ENCODE measurements at regions not wholly inside any gene's neighbourhood (a gene's known extent, or its start where the extent isn't known, plus 50 kb on each side); places are given as distances from the start of the nearest gene placed in this dataset.

DNA sequence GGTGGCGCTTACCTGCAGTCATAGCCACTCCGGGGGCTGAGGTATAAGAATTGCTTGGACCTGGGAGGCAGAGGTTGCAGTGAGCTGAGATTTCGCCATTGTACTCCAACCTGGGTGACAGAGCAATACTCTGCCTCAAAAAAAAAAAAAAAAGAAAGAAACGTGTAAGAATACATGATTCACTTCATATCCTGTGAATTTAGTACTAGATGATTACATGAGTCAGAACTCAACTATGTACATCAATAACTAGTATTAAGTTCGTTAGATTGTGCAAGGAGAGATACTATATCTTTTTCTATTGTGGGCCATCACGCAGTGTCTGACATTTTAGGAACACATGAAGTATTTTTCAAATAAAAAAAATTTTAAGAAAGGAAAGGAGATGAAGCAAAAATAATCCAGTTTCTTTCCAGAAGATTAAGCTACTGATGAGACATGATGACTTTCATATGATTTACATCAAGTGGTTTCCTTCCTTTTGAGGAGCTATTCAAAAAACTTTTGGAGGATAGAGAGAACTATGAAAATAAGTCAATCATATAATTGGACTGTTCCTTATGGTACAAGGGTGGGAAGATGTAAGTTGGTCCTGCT lies 64.7 kb upstream of the EXOC1L start:
- DNase-seq (ENCODE audit: low read depth) = peak; percentile 13

DNA sequence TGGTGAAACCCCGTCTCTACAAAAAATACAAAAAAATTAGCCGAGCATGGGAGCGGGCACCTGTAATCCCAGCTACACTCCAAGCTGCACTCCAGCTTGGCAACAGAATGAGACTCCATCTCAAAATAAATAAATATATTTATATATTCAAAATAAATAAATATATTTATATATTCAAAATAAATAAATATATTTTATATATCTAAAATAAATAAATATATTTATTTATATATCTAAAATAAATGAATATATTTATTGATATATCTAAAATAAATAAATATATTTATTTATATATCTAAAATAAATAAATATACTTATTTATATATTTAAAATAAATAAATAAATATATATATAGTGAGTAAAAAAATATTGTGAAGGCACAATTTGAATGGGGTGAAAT lies 63.4 kb upstream of the EXOC1L start:
- DNase-seq (ENCODE audit: low read depth) = no peak

DNA sequence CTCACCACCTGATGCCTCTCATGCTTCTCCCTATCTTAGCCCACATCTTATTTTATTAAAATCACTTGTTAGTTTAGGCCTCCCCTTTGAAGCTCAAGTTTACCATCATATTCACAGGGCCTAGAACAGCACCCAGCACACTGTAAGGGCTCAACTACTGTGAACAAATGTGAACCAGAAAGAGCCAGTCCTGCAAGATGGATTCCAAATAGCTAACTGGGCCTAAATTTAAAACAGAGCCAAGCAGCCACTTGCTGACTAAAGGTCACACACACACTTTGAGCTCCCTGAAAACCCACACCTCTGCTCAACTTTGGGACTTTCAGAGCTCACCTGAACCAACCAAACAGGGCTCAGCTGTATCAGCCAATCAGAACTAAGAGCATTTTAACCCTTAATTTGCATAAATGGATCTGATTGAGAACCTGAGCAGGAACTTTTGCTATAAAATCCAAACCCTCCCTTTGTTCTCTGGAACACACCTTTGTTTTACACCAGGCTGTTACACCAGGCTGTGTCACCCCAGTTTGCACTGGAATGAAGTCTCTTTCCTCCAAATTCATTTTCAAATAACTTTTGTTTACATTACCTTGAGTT lies 62.1 kb upstream of the EXOC1L start:
- no peak for DNase-seq (ENCODE audit: low read depth)

DNA sequence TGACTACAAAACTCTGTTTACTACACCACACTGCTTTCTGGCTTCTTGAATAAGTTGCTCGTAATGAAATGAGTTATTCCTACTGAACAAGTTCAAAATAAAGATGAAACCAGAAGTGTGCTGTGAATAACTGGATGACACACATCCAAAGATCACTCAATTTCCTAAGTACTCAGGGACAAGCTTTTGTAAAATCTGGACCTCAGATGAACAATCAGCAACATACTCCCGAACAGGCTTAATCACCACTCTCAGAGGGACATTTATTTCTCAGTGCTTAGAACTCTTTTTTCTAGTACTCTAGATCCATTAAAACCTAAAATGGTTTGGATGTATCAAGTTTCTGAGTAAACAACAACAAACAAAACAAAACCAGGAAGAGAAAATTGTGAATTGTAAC lies 61.5 kb upstream of the EXOC1L start:
- no peak for DNase-seq (ENCODE audit: low read depth)

DNA sequence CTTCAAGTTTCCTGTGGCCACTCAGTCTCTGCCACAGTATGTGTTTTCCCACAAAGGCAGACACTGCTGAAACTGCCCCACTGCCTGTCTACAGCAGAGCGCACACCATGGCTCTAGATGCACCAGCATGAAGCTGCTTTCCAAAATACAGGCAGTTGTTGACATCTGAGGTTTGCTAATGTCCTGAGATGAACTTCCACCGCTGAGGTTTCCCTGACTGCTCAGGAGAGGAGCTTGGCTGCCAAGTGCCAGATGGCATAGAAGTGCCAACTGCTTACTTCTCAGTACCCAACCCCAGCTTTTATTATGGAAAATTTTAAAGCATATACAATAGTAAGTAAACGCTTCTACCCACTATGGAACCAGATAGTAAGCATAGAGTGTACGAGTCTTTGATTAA lies 61.0 kb upstream of the EXOC1L start:
- no peak for DNase-seq (ENCODE audit: low read depth)

DNA sequence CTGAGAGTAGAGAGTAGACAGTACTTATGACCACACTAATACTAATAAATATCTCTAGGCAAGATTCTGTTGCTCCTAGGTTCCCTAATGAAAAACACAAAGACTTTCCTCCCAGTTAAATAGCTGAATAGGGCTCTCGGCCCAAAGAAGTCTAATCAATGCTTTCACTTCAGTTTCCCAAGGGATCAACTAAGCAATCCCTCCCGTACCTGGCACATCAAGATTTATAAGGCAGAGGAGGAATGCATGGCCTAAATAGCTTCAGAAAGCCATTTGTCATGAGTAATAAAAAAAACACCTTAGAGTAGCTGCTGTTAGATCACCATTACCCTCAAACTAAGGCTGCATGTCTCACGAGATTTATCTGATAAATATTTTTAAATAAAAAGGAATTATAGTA lies 56.8 kb upstream of the EXOC1L start:
- DNase-seq (ENCODE audit: low read depth) = no peak

DNA sequence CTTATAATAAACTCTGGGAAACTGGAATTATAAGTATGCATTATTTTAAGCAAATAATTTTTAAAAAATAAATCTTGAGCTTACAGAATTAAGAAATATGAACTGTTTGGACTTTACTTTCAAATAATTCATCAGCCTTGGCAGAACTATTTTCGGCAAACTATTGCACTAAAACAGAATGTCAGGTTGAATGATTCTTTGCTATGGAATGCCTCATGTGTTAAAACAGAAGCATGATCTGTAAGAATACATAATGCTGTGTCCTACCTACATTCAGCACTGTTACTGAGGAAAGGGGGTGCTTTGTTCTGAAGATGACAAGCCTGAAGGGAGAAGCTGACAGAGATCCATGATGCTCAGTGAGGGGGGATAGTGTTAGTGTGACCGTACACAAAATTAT lies 55.6 kb upstream of the EXOC1L start:
- no peak for DNase-seq (ENCODE audit: low read depth)

DNA sequence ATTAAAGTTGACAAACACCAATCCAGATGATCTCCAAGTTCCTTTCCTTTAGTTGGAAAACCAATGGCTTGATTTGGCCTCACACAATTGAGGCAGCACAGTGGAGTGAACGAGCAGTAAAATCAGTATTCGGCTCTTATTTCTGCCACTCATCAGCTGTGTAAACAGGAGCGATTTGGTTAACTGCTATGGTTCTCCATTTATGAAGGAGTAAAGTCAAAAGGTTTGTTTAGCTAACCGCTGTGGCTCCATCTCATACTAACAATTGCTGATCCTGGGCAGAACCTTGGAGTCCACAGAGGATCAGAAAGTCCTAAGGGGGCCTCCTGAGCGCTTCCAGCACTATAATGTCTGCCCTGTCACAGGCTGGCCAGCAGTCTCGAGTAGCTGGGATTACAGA lies 54.5 kb upstream of the EXOC1L start:
- DNase-seq (ENCODE audit: low read depth) = no peak

DNA sequence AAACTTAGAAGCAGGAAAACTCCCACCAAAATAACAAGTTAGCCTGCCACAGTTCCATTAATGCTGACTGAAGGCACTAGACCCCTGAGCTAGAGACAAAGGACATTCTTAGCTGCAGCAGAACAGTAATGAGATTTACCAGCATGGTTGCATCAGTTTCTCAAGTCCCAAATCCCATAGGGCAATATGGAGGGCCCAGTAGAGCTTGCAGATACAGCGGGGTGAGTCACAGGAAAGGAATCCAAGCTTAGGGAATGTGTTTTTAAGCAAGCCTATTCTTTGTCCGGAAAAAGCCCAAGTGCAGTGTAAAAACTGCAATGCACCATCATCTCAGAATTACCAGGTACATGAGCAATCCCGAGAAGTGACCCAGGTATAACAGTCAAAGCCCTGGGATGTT lies 51.3 kb upstream of the EXOC1L start:
- peak; percentile 94 for DNase-seq (ENCODE audit: low read depth)

All from fibroblast of the conjunctiva (primary cell).